ENCODE measurements at regions not wholly inside any gene's neighbourhood (a gene's known extent, or its start where the extent isn't known, plus 50 kb on each side); places are given as distances from the start of the nearest gene placed in this dataset.
"Not testable (repeated sequence)": the region's sequence is repeated elsewhere in the genome, so short reads cannot be mapped to it uniquely, and the experiment has no call there.

- DNase-seq (ENCODE audit: low read depth), result no peak
Measured at GRCh38 chr10:83982812-83983211, 156.5 kb upstream of the GHITM start.

GRCh38 chr10:83983578-83984255 lies 155.6 kb upstream of the GHITM start:
- no peak for DNase-seq (ENCODE audit: low read depth)

GRCh38 chr10:83984256-83984640 lies 155.1 kb upstream of the GHITM start:
- DNase-seq (ENCODE audit: low read depth), result no peak

GRCh38 chr10:83986800-83987199 lies 152.5 kb upstream of the GHITM start:
- DNase-seq (ENCODE audit: low read depth), result no peak

- DNase-seq (ENCODE audit: low read depth), result no peak
Measured at GRCh38 chr10:83987216-83987615, 152.1 kb upstream of the GHITM start.

GRCh38 chr10:83988435-83988834 lies 150.9 kb upstream of the GHITM start:
- no peak for DNase-seq (ENCODE audit: low read depth)

- DNase-seq (ENCODE audit: low read depth), result no peak
Measured at GRCh38 chr10:83990126-83990525, 149.2 kb upstream of the GHITM start.

- no peak for DNase-seq (ENCODE audit: low read depth)
Measured at GRCh38 chr10:83991986-83992753, 147.1 kb upstream of the GHITM start.

- DNase-seq (ENCODE audit: low read depth), result no peak
Measured at GRCh38 chr10:83994325-83994724, 145.0 kb upstream of the GHITM start.

- no peak for DNase-seq (ENCODE audit: low read depth)
Measured at GRCh38 chr10:83995738-83996331, 143.5 kb upstream of the GHITM start.

GRCh38 chr10:84004221-84004620 lies 135.1 kb upstream of the GHITM start:
- DNase-seq (ENCODE audit: low read depth), result no peak

- DNase-seq (ENCODE audit: low read depth), result no peak
Measured at GRCh38 chr10:84005403-84005802, 133.9 kb upstream of the GHITM start.

- no peak for DNase-seq (ENCODE audit: low read depth)
Measured at GRCh38 chr10:84007482-84007881, 131.8 kb upstream of the GHITM start.

GRCh38 chr10:84008878-84009277 lies 130.4 kb upstream of the GHITM start:
- DNase-seq (ENCODE audit: low read depth), result no peak

- no peak for DNase-seq (ENCODE audit: low read depth)
Measured at GRCh38 chr10:84012431-84012830, 126.9 kb upstream of the GHITM start.

- no peak for DNase-seq (ENCODE audit: low read depth)
Measured at GRCh38 chr10:84012831-84013458, 126.4 kb upstream of the GHITM start.

GRCh38 chr10:84015877-84016595 lies 123.3 kb upstream of the GHITM start:
- DNase-seq (ENCODE audit: low read depth), result no peak

- DNase-seq (ENCODE audit: low read depth), result no peak
Measured at GRCh38 chr10:84018826-84019225, 120.5 kb upstream of the GHITM start.

GRCh38 chr10:84019854-84020458 lies 119.4 kb upstream of the GHITM start:
- not testable (repeated sequence) for DNase-seq (ENCODE audit: low read depth)

GRCh38 chr10:84026821-84027257 lies 112.5 kb upstream of the GHITM start:
- no peak for DNase-seq (ENCODE audit: low read depth)

GRCh38 chr10:84029840-84030239 lies 109.5 kb upstream of the GHITM start:
- DNase-seq (ENCODE audit: low read depth), result no peak
